A549 (cell line): ENCODE measurements at regions not wholly inside any gene's neighbourhood (a gene's known extent, or its start where the extent isn't known, plus 50 kb on each side); places are given as distances from the start of the nearest gene placed in this dataset.
"Not testable (repeated sequence)": the region's sequence is repeated elsewhere in the genome, so short reads cannot be mapped to it uniquely, and the experiment has no call there.

Source experiments
- ATAC-seq, 2 experiments: fragments of 200-7000 bp in 1 of 2; fragments of >200 bp in 1 of 2; cut with Nextera tagmentation in 1 of 2; cut with Tn5 transposase in 1 of 2; 3 replicates each; pipeline versions ENCODE4 v1.8.0 to v1.9.1; 2018 to 2020; ENCODE audit warnings: mild to moderate bottlenecking in 1 of 2, moderate library complexity in 1 of 2
- CTCF ChIA-PET: fragments of 300-600 bp; sonication (Branson Sonifier 250); formaldehyde crosslinking; extraction: SDS; loops from one replicate; lab custom pipeline; 2021; ENCODE audit warnings: antibody characterized with exemption, inconsistent platforms; lab: Yijun Ruan, JAX
- POLR2A ChIA-PET: fragments of 350-600 bp; formaldehyde crosslinking; extraction: SDS; loops from one replicate; lab custom pipeline; 2021; ENCODE audit warnings: antibody characterized with exemption, inconsistent platforms; lab: Yijun Ruan, JAX
- DNase-seq, 2 experiments: peaks; one replicate each; pipeline versions ENCODE4 v3.0.0 to v3.0.0-alpha.2; 2011 to 2016; ENCODE audit warnings: low read depth in 1 of 2, low spot score in 1 of 2
- FAIRE-seq: peaks from 2 replicates; lab custom pipeline; 2011; peaks lifted over from hg19 to GRCh38; lab: Jason Lieb, UNC
- H3K27ac ChIP-seq, 2 experiments: fragments of >200 bp; sonication (Bioruptor Twin); formaldehyde crosslinking; 3 replicates each; pipeline ENCODE4 v1.5.1; 2016 to 2017
- H3K4me1 ChIP-seq: fragments of >200 bp; sonication (Bioruptor Twin); formaldehyde crosslinking; 3 replicates; pipeline ENCODE4 v1.6.1; 2016
- H3K4me2 ChIP-seq: fragments of >200 bp; sonication (Bioruptor Twin); formaldehyde crosslinking; 3 replicates; pipeline ENCODE4 v1.6.1; 2016
- H3K4me3 ChIP-seq: fragments of >200 bp; sonication (Bioruptor Twin); formaldehyde crosslinking; 3 replicates; pipeline ENCODE4 v1.5.1; 2016
- H3K9me3 ChIP-seq: fragments of >200 bp; sonication (Bioruptor Twin); formaldehyde crosslinking; 3 replicates; pipeline ENCODE4 v1.6.1; 2016
- CHD2 ChIP-seq: fragments of 150-350 bp; IDR thresholded peaks from 2 replicates; pipeline ENCODE4 v1.6.1; 2014; ENCODE audit warnings: low read length; ENCODE audit not compliant: partially characterized antibody
- CTCF ChIP-seq: fragments of >200 bp; sonication (Bioruptor Twin); formaldehyde crosslinking; IDR thresholded peaks from 3 replicates; pipeline ENCODE4 v1.5.1; 2016
- JUN ChIP-seq, 2 experiments: fragments of >200 bp; sonication (Bioruptor Twin); formaldehyde crosslinking; IDR thresholded peaks; 2 replicates in 1 of 2; 3 replicates in 1 of 2; pipeline ENCODE4 v1.6.1; 2016 to 2017
- MYC ChIP-seq: IDR thresholded peaks from 2 replicates; pipeline ENCODE4 v1.6.1; 2012; ENCODE audit warnings: mild to moderate bottlenecking, inconsistent platforms, low read length, improper control_type of control experiment, borderline replicate concordance
- PHF8 ChIP-seq: fragments of 200-600 bp; sonication (generic); IDR thresholded peaks from 2 replicates; pipeline ENCODE4 v1.6.1; 2016; ENCODE audit warnings: low read depth, mild to moderate bottlenecking, antibody characterized with exemption, moderate library complexity, borderline replicate concordance
- POLR2A ChIP-seq: IDR thresholded peaks from 2 replicates; pipeline ENCODE4 v1.6.1; 2012; ENCODE audit warnings: mild to moderate bottlenecking, low read length
- RAD21 ChIP-seq, 2 experiments: fragments of >200 bp in 1 of 2; sonication (Bioruptor Twin) in 1 of 2; formaldehyde crosslinking in 1 of 2; IDR thresholded peaks in 1 of 2; conservative IDR thresholded peaks in 1 of 2; 2 replicates in 1 of 2; 3 replicates in 1 of 2; pipeline ENCODE4 v1.6.1; 2012 to 2018; ENCODE audit warnings: inconsistent platforms in 1 of 2
- SMC3 ChIP-seq: fragments of >200 bp; sonication (Bioruptor Twin); formaldehyde crosslinking; IDR thresholded peaks from 3 replicates; pipeline ENCODE4 v1.6.1; 2018; ENCODE audit warnings: inconsistent platforms
- ZFP36 ChIP-seq: fragments of 450-650 bp; IDR thresholded peaks from 2 replicates; pipeline ENCODE4 v1.6.1; 2014; ENCODE audit warnings: borderline replicate concordance; ENCODE audit not compliant: partially characterized antibody
- WGBS: methylation state at CpG from one replicate; pipeline ENCODE4 v1.1.6; 2017; ENCODE audit errors: missing lambda C conversion rate; 5-methylcytosine and 5-hydroxymethylcytosine counted together
- TF ChIP-seq, protein P1 (sequence below): fragments of 200-600 bp; sonication (generic); IDR thresholded peaks from 2 replicates; pipeline ENCODE4 v1.6.1; 2016; ENCODE audit warnings: antibody characterized with exemption, mild to moderate bottlenecking, moderate library complexity
- TF ChIP-seq, protein P2 (sequence below): IDR thresholded peaks from 2 replicates; pipeline ENCODE4 v1.6.1; 2012

DNA sequence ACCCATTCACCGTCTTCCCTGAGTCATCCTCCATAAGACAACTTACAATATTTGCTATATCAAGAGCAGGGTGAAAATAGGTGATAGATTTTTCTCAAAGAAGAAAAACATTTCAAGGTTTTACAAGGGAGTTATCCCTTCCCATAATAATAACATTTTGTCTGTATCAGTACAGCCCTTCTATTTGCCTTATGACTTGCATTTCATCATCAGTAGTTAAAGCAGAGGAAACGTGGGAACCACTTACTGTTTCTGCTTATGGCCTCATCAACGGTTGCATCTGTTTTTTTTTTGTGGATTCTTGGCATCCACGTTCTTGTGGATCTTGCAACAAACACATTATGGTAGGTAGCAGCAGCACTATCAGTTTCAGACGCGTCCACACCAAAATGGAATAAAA lies 678.4 kb upstream of the DEFB115 start:
- Histone ChIP-seq H3K4me2 (peak overlapping the region; percentile 63), H3K27ac (peak overlapping the region; percentile 85 to 87), H3K4me3 (peak overlapping the region; percentile 68)
- POLR2A ChIA-PET, H3K4me1 ChIP-seq, H3K9me3 ChIP-seq, CTCF ChIA-PET, FAIRE-seq: not testable (repeated sequence)
- DNase-seq (peak in 1 of 2 experiments; percentile 16), ATAC-seq (peak; percentile 15 to 19; a peak in 4 of 6 replicates)
- WGBS, result under 1% methylated on average over 6 of the region's 6 CpGs

DNA sequence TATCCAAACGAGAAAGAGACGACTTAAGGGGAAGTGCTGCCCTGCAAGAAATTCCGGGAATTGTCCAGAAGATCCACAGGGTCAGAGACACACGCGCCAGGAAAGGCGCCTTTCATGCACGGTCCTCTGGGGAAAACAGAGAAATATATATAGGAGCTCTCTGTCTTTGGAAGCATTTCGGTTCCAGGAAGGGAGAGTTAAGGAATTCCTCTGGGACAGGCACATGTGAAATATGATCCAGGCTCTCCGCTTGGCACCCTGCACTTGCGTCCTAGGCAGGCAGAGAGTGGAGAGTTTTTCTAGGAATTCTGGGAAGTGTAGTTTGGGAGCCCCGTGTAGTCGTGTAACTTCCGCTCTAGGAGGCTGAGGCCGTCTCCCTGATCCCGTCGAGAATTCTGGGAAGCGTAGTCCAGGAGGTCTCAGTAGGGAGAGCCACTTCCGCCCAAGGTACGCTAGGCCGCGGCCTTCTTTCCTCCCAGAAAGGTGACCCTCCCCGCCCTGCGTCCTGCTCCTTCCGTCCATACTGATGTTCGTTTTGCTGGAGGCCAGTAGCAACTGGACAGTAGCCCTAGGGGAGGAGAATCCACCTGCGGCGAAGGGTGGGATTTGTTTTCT lies 677.5 kb upstream of the DEFB115 start:
- Histone ChIP-seq H3K4me3 (peak overlapping the region; percentile 68), H3K27ac (peak overlapping the region; percentile 85 to 88), H3K4me2 (peak overlapping the region; percentile 79)
- CTCF ChIA-PET, POLR2A ChIA-PET, H3K9me3 ChIP-seq, H3K4me1 ChIP-seq, FAIRE-seq: not testable (repeated sequence)
- WGBS, result under 1% methylated on average over 26 of the region's 27 CpGs
- ATAC-seq, result peak; percentile 98 to 99
- peak in 1 of 2 experiments; percentile 95 for DNase-seq
- peak in 1 of 2 experiments; percentile 50; a peak in 2 of 5 replicates for TF ChIP-seq JUN (IDR thresholded peaks at IDR 0.05)
- peak; percentile 84 for TF ChIP-seq PHF8
- TF ChIP-seq POLR2A, result peak; percentile 40; the same call in 1 of the 2 replicates

DNA sequence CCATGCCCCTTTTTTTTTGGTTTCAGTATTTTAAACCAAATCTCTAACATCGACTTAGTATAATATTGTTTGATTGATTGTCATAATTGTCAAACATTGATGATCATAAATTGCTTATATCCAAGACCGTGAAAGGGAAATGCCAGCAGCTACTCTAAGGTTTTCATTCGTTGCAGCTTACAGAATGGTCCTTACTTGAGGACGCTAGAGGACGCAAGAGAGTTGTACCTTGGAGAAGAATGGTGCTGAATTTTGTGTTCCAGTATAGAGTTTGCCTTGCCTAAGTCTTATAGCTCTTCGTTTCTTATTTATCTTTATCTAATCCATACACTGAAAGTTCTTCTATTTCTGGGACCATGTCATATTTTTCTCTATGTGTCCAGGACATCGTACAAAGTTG lies 675.6 kb upstream of the DEFB115 start:
- H3K9me3 ChIP-seq, H3K4me2 ChIP-seq, ATAC-seq, H3K4me3 ChIP-seq, FAIRE-seq, H3K4me1 ChIP-seq, H3K27ac ChIP-seq: not testable (repeated sequence)
- POLR2A ChIA-PET, result interaction anchor here (0.7 kb wide), 1 partner anchor 205 kb away, joined by 3 read pairs; no protein-coding TSS in a partner anchor
- CTCF ChIA-PET, result interaction anchor here (0.6 kb wide), 1 partner anchor 13 kb away, joined by 3 read pairs; no protein-coding TSS in a partner anchor
- DNase-seq, result peak in 1 of 2 experiments; percentile 58
- peak; percentile 33 for TF ChIP-seq CTCF
- TF ChIP-seq RAD21 (conservative IDR thresholded peaks at IDR 0.05 in 1 of 2, IDR thresholded peaks at IDR 0.05 in 1 of 2), result peak in 1 of 2 experiments; percentile 45; a peak in 3 of 5 replicates
- 18% methylated on average over 7 of the region's 7 CpGs for WGBS

- FAIRE-seq, H3K4me1 ChIP-seq, H3K4me3 ChIP-seq, POLR2A ChIA-PET, CTCF ChIA-PET, H3K27ac ChIP-seq, H3K9me3 ChIP-seq, ATAC-seq, DNase-seq: not testable (repeated sequence)
- peak overlapping the region; percentile 77; the same call in 1 of the 3 replicates for H3K4me2 ChIP-seq
- 94% methylated on average over 4 of the region's 4 CpGs for WGBS
These were observed 673.1 kb upstream of the DEFB115 start for GRCh38 chr20:30584403-30584802.

DNA sequence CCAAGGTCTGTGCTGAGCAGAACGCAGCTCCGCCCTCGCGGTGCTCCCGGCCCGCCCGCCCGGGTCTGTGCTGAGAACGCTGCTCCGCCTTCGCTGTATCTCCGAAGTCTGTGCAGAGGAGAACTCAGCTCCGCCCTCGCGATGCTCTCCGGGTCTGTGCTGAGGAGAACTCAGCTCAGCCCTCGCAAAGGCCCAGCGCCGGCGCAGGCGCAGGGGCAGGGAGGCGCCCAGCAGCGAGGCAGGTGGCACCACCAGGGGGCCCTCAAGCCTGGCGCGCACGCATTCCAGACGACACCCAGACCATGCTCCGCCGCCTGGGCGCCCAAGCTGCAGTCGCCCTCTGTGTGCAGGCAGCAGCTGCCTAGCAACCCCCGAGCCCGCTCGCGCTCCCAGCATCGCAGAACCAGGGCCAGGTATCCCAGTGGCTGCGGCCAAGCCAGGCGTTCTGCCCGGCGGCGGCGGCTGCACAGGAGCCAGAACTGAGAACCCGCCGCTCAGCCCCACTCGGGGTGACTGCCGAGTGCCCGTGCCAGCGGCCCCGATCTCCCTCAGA lies 672.1 kb upstream of the DEFB115 start:
- Histone ChIP-seq H3K4me3 (peak overlapping the region; percentile 51), H3K4me2 (peak overlapping the region; percentile 77), H3K27ac (peak overlapping the region; percentile 65 to 92)
- ChIA-PET CTCF (interaction anchor here (1.1 to 1.4 kb wide), 2 partner anchors 13 to 53 kb away, joined by 3 to 5 read pairs; no protein-coding TSS in a partner anchor), POLR2A (interaction anchor here (0.8 kb wide), 1 partner anchor 209 kb away, joined by 6 read pairs; no protein-coding TSS in a partner anchor)
- H3K9me3 ChIP-seq, H3K4me1 ChIP-seq, FAIRE-seq: not testable (repeated sequence)
- WGBS, result 0% methylated on average over 3 of the region's 49 CpGs
- ATAC-seq (peak; percentile 100), DNase-seq (peak; percentile 15 to 94)
- TF ChIP-seq RAD21 (conservative IDR thresholded peaks at IDR 0.05 in 1 of 2, IDR thresholded peaks at IDR 0.05 in 1 of 2) (peak; percentile 34 to 62; a peak in 4 of 5 replicates), JUN (IDR thresholded peaks at IDR 0.05) (peak in 1 of 2 experiments; percentile 20; a peak in 1 of 5 replicates), SMC3 (peak; percentile 50), CTCF (peak; percentile 51), MYC (0 out of 2 replicates have a peak, but pooled peaks have one; percentile 46), ZFP36 (peak; percentile 65), CHD2 (peak; percentile 77), POLR2A (peak; percentile 54)
- TF ChIP-seq, protein P1, sequence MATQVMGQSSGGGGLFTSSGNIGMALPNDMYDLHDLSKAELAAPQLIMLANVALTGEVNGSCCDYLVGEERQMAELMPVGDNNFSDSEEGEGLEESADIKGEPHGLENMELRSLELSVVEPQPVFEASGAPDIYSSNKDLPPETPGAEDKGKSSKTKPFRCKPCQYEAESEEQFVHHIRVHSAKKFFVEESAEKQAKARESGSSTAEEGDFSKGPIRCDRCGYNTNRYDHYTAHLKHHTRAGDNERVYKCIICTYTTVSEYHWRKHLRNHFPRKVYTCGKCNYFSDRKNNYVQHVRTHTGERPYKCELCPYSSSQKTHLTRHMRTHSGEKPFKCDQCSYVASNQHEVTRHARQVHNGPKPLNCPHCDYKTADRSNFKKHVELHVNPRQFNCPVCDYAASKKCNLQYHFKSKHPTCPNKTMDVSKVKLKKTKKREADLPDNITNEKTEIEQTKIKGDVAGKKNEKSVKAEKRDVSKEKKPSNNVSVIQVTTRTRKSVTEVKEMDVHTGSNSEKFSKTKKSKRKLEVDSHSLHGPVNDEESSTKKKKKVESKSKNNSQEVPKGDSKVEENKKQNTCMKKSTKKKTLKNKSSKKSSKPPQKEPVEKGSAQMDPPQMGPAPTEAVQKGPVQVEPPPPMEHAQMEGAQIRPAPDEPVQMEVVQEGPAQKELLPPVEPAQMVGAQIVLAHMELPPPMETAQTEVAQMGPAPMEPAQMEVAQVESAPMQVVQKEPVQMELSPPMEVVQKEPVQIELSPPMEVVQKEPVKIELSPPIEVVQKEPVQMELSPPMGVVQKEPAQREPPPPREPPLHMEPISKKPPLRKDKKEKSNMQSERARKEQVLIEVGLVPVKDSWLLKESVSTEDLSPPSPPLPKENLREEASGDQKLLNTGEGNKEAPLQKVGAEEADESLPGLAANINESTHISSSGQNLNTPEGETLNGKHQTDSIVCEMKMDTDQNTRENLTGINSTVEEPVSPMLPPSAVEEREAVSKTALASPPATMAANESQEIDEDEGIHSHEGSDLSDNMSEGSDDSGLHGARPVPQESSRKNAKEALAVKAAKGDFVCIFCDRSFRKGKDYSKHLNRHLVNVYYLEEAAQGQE, result peak; percentile 59
- TF ChIP-seq, protein P2, sequence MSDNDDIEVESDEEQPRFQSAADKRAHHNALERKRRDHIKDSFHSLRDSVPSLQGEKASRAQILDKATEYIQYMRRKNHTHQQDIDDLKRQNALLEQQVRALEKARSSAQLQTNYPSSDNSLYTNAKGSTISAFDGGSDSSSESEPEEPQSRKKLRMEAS, result peak; percentile 86
